Right renal pelvis (tissue), 4 donors: ENCODE measurements at regions not wholly inside any gene's neighbourhood (a gene's known extent, or its start where the extent isn't known, plus 50 kb on each side); places are given as distances from the start of the nearest gene placed in this dataset.

Source experiments
- DNase-seq, 4 donors: peaks; one replicate each; pipeline ENCODE4 v3.0.0-alpha.2; 2013; ENCODE audit warnings: low read depth in 4 of 4, low spot score in 3 of 4, missing footprints in 1 of 4

DNA sequence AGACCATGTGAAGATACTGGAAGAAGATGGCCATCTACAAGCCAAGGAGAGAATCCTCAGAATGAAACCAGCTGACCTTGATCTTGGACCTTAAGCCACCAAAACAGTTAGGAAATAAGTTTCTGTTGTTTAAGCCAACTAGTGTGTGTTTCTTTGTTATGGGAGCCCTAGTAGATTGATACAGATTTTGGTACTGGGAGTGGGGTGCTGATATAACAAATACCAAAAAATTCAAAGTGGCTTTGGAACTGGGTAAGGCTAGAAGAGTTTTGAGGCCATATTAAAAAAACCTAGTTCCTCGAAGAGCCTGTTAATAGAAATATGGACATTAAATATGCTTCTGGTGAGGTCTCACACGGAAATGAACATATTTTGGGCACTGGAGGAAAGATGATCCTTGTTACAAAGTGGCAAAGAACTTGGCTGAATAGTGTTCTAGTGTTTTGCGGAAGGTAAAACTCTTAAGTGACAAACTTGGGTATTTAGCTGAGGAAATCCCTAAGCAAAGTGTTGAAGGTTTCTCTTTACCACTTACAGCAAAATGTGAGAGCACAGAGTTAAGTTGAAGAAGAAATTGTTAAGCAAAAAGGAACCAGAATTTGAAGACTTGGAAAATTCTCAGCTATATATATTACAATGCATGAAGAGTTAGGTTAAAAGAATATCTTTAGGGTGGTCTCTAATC lies 55.1 kb upstream of the CD83 start:
- no peak for DNase-seq

DNA sequence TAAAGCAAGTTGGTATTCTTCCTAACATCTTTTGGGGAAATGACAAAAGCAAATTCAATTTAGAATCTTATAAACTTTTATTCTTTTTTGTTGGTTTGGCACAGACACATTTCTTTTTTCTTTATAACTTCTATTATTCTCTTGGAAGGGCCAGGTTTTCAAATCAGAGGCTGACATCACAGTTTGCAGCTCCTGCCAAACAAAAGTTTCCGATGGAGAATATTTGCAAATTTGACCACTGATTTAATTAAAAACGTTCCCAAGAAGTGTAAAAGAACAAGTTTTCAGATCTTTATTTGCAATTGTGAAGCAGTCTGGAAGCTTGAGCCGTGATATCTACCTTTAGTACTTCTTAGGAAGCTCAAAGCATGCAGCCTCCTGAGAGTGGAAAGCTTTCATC lies 53.8 kb upstream of the CD83 start:
- no peak for DNase-seq

DNA sequence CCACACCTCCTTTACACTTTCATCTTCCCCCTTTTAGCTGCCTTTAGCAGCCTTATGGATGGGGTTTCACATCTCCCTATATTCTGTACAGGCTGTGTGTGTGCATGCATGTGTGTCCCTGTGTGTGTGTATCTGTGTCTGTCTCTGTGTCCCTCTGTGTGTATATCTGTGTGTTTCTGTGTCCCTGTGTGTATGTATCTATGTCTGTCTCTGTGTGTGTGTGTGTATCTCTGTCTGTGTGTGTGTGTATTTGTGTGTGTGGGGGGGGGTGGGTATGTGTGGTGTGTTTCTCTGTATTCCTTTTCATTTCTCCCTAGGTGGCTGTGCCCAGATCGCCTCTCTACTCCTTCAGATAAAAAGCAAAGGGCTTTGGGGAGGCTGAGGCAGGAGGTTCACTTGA lies 52.2 kb upstream of the CD83 start:
- no peak for DNase-seq

DNA sequence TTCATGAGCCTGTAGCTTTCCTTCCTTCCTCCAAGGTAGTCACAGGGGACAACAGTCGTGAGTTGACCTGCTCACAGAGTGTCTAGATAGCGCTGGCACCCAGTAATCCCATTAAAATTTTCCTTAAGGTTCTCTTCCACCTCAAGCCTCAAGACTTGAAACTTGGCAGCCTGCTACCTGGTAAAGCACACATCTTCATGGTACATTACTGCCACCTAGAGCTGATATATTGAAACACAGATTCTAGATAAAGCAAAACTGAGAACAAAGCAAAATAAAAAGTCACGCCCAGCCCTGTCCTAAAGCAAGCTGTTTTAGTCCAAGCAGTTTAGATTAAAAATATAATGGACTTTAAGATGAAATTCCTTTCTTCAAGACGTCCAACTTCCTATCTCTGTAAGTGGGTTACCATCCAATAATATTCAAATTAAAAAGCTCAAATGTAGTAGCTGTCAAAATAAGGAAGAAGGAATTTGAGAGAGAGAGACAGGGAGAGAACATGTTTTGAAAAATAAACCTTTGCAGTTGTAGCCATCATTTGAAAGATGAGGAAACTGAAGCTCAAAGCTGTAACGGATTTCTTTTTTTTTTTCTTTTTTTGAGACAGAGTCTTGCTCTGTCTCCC lies 50.7 kb upstream of the CD83 start:
- DNase-seq: peak; percentile 34 to 67 (median 53)

DNA sequence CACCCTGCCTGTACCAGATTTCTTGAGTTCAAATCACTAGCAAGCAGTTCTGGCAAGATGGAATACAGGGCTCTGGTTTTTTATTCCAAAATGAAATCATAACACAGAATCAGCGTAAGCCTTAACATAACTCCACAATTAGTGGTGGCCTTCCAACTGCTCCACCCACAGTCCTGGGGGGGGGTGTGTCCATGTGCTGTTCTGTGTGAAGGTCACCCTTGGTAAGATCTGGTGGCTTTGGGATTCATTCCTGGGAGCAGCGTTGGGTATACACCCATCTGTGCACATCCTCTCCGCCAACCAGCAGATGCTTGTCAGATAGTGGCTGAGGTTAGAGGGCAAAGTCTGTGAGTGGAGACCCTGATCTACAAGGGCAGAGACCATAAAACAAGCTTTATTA lies 49.9 kb upstream of the CD83 start:
- no peak for DNase-seq
